OCI-LY7 (cell line): ENCODE measurements at regions not wholly inside any gene's neighbourhood (a gene's known extent, or its start where the extent isn't known, plus 50 kb on each side); places are given as distances from the start of the nearest gene placed in this dataset.

Source experiments
- BruUV-seq: library from RNA; stranded (reverse); fragments of 400-500 nt; replicated peaks from 2 replicates; lab custom pipeline; 2021; lab: Mats Ljungman, UMichigan
- CTCF ChIA-PET: fragments of 300-600 bp; sonication (Branson Sonifier 250); formaldehyde crosslinking; loops from one replicate; lab custom pipeline; 2022; ENCODE audit warnings: antibody characterized with exemption; ENCODE audit not compliant: unreplicated experiment; lab: Charles Lee
- POLR2A ChIA-PET: fragments of 300-600 bp; sonication (Branson Sonifier 250); formaldehyde crosslinking; loops from one replicate; lab custom pipeline; 2022; ENCODE audit warnings: antibody characterized with exemption; lab: Charles Lee
- DNase-seq: peaks from one replicate; pipeline ENCODE4 v3.0.0-alpha.2; 2015; ENCODE audit warnings: low spot score
- H2AFZ ChIP-seq: fragments of 200-600 bp; sonication (generic), shearing (Covaris generic); 2 replicates; pipeline ENCODE4 v1.6.1; 2014; ENCODE audit warnings: mild to moderate bottlenecking, antibody characterized with exemption, low read length, moderate library complexity
- H3K27ac ChIP-seq: fragments of 200-600 bp; sonication (generic); 2 replicates; pipeline ENCODE4 v1.5.1; 2014; ENCODE audit warnings: mixed run types, low read depth, mild to moderate bottlenecking, moderate library complexity, low read length, inconsistent platforms; ENCODE audit not compliant: poor library complexity, severe bottlenecking
- H3K36me3 ChIP-seq: fragments of 200-600 bp; sonication (generic); 2 replicates; pipeline ENCODE4 v1.6.1; 2014; ENCODE audit warnings: mild to moderate bottlenecking, antibody characterized with exemption, low read length, moderate library complexity, mixed read lengths; ENCODE audit not compliant: insufficient read depth
- H3K4me1 ChIP-seq: fragments of 200-600 bp; sonication (generic); 2 replicates; pipeline ENCODE4 v1.5.1; 2014; ENCODE audit warnings: mild to moderate bottlenecking, low read length; ENCODE audit not compliant: insufficient read depth, poor library complexity, severe bottlenecking
- H3K4me2 ChIP-seq: fragments of 200-600 bp; sonication (generic); 2 replicates; pipeline ENCODE4 v1.6.1; 2014; ENCODE audit warnings: mild to moderate bottlenecking, low read length
- H3K4me3 ChIP-seq: fragments of 200-600 bp; sonication (generic); 2 replicates; pipeline ENCODE4 v1.5.1; 2014; ENCODE audit warnings: mild to moderate bottlenecking, low read depth, low read length; ENCODE audit not compliant: poor library complexity, severe bottlenecking
- H3K79me2 ChIP-seq: fragments of 200-600 bp; sonication (generic); 2 replicates; pipeline ENCODE4 v1.6.1; 2016; ENCODE audit warnings: low read depth, mild to moderate bottlenecking, low read length, moderate library complexity, mixed read lengths; ENCODE audit not compliant: insufficient read depth
- H3K9me2 ChIP-seq: fragments of 200-600 bp; sonication (generic); 2 replicates; pipeline ENCODE4 v1.6.1; 2016; ENCODE audit warnings: mild to moderate bottlenecking, low read length, mixed read lengths; ENCODE audit not compliant: insufficient read depth
- H3K9me3 ChIP-seq: fragments of 200-600 bp; sonication (generic); 2 replicates; pipeline ENCODE4 v1.6.1; 2014; ENCODE audit warnings: mild to moderate bottlenecking, mixed run types, low read length, mixed read lengths
- H4K20me1 ChIP-seq: fragments of 200-600 bp; sonication (generic); 2 replicates; pipeline ENCODE4 v1.6.1; 2014; ENCODE audit warnings: mild to moderate bottlenecking, antibody characterized with exemption, low read length, moderate library complexity, mixed read lengths; ENCODE audit not compliant: insufficient read depth
- CTCF ChIP-seq: fragments of 200-600 bp; sonication (generic); conservative IDR thresholded peaks from 2 replicates; pipeline ENCODE4 v1.5.1; 2014; ENCODE audit warnings: mild to moderate bottlenecking, antibody characterized with exemption, low read length, moderate library complexity, mixed read lengths
- EZH2phosphoT487 ChIP-seq: fragments of 200-600 bp; sonication (generic); IDR thresholded peaks from 2 replicates; pipeline ENCODE4 v1.6.1; 2018; ENCODE audit warnings: low read depth, borderline replicate concordance, mild to moderate bottlenecking, mixed run types, antibody characterized with exemption, low read length, moderate library complexity, mixed read lengths
- intact Hi-C: fragments of 100-400 bp; cut with micrococcal nuclease; formaldehyde crosslinking; loops from one replicate; pipeline ENCODE4 v1.10.0; 2022; ENCODE audit not compliant: unreplicated experiment

- H3K4me3 ChIP-seq = no peak overlapping the region
- H3K9me2 ChIP-seq = no peaks in the 10 kb centered on the region
- intact Hi-C loops = no loop called here
- no TSS peak for BruUV-seq
- no peaks in the 10 kb centered on the region for H3K79me2 ChIP-seq
- no peaks in the 10 kb centered on the region for H3K36me3 ChIP-seq
- H3K4me1 ChIP-seq = no peaks in the 10 kb centered on the region
- CTCF ChIA-PET = no interaction called here
- no peak for TF ChIP-seq EZH2phosphoT487
- TF ChIP-seq CTCF = no peak
- POLR2A ChIA-PET = no interaction called here
- H2AFZ ChIP-seq = no peak overlapping the region
- no peaks in the 10 kb centered on the region for H4K20me1 ChIP-seq
- no peaks in the 10 kb centered on the region for H3K9me3 ChIP-seq
- H3K4me2 ChIP-seq = no peak overlapping the region
- H3K27ac ChIP-seq = no peak overlapping the region
- DNase-seq = no peak
Measured at GRCh38 chr11:109526931-109527330, 104.9 kb downstream of the C11orf87 start.

GRCh38 chr11:109527496-109527895 is 105.5 kb downstream of the C11orf87 start:
- Histone ChIP-seq H2AFZ (no peak overlapping the region), H4K20me1 (no peaks in the 10 kb centered on the region)
- BruUV-seq = no TSS peak

More at GRCh38 chr11:109527496-109527895, 105.5 kb downstream of the C11orf87 start:
- no peaks in the 10 kb centered on the region for H3K9me3 ChIP-seq
- DNase-seq = no peak
- H3K4me1 ChIP-seq = no peaks in the 10 kb centered on the region
- no peaks in the 10 kb centered on the region for H3K9me2 ChIP-seq
- CTCF ChIA-PET = no interaction called here
- H3K27ac ChIP-seq = no peak overlapping the region
- no peaks in the 10 kb centered on the region for H3K79me2 ChIP-seq
- no peak overlapping the region for H3K4me2 ChIP-seq
- POLR2A ChIA-PET = no interaction called here
- H3K36me3 ChIP-seq = no peaks in the 10 kb centered on the region
- H3K4me3 ChIP-seq = no peak overlapping the region
- TF ChIP-seq EZH2phosphoT487 (no peak), CTCF (no peak)
- intact Hi-C loops = no loop called here
